ENCODE measurements at regions not wholly inside any gene's neighbourhood (a gene's known extent, or its start where the extent isn't known, plus 50 kb on each side); places are given as distances from the start of the nearest gene placed in this dataset.

DNA sequence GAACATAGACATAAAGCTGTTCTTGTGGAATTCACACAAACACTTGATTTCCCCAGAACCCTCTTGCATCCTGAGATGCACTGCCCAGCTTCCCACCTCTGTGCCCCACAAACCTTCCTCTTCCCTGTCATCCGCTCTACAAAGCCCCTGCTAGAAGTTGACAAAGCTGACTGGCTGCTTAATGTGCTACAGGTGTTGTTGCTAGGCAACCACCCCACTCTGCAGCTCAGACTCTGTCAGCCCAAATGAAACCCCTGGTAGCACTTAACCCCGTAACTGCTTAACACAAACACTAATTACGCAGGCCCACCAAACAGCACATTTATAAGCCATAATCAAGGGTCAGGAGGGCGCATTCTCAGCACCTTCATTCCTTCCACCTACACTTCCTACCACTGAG is 172.0 kb upstream of the CADM1 start:
- DNase-seq (ENCODE audit: low read depth, low spot score): peak; percentile 46

DNA sequence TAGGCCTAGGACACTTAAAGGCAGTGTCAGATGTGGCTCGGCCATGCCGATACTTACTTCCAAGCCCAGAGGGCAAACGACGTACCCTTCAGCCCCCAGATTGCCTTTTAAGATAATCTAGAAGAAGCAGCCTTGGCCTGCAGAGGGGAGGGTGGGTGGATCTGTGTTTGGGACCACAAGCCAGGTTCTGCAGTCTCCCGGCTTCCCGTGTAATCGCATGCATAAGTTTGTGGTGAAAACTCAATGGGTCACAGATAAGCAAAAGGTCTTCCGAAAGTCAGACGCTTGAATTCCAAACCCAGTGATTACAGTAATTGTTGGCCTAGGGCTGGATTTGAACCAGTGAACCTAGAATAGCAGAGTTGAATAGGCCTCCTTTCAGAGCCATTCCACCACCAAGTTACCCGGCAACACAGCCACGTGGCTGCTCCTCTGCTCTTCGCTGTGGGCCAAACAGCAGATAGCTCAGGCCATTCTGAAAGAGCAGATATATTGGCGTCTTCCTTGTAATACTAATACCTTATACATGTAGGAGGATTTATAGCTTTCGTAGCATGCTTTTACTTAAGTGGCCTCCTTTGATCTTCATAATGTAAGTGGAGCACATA is 170.8 kb upstream of the CADM1 start:
- peak; percentile 81 for DNase-seq (ENCODE audit: low read depth, low spot score)

DNA sequence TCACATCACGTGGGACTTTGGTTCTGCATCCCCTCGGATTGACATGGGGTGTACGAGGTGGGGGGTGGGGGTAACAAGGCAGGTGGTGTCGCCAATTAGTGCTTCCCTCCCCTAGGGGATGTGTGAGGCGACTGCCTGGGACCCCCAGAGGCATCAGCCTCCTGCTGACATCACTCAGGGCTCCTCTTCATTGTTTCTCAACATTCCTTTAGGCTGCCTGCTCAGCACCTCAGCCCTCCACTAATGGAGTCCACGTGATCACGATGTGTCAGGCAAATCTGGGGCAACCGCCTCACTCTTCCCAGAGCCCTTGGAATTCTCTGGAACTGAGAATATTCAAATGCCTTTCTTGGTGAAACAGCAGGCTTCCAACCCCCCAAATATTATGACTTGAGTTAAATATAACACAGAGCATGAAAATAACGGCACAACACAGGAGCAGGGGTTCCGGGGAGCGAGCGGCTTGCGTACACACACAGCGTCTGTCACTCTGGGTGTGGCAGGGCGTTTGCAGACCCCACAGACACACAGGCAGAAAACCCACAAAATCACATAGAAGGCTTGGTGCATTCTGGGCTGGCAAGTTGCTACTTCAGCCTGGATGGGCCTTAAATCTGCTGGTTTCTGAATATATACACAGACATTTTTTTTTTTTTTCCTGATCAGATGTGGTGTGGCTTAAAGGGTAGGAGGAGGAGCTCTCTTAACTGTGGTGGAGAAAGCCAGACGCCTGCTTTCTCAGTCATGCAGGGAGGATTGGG is 170.1 kb upstream of the CADM1 start:
- DNase-seq (ENCODE audit: low read depth, low spot score): peak; percentile 79

DNA sequence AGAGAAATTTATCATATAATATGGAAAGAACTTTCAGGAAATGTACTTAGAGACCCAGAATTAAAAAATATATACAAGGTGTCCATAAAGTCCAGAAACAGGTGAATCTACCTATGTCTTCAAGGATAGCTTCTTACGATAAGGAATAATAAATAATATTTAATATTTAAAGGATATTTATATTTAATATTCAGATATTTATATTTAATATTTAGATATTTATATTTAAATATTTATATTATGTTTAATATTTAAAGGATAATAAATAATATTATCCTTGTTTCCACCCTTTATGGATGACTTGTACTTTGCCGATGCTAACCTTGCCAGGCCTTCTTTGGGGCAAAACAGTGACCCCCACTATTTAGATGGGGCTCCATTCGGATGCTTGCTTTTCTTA is 169.5 kb upstream of the CADM1 start:
- no peak for DNase-seq (ENCODE audit: low read depth, low spot score)

- DNase-seq (ENCODE audit: low read depth, low spot score): no peak
These were observed 168.8 kb upstream of the CADM1 start for GRCh38 chr11:115672999-115673411.

- no peak for DNase-seq (ENCODE audit: low read depth, low spot score)
These were observed 168.2 kb upstream of the CADM1 start for GRCh38 chr11:115672412-115672811.

GRCh38 chr11:115670538-115671205 is 166.5 kb upstream of the CADM1 start:
- no peak for DNase-seq (ENCODE audit: low read depth, low spot score)

DNA sequence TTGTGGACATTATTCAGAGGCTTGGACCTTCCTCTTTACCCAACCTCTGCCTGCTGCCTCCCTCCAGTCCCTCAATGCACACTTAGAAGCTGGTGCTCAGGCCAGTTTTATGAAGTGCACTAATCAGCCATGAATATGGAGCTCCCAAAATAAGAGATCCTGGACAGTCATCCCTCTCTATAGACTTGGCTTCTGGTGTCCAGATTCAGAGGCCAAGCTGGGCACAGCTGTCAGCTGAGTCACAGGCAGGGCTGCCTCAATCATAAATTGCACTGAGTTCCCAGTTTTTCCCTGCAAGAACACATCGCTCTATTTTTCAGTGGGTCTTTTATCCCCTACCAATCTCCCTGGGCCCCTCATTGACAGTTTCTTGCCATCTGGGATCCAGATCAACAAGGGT is 161.7 kb upstream of the CADM1 start:
- DNase-seq (ENCODE audit: low read depth, low spot score): no peak

DNA sequence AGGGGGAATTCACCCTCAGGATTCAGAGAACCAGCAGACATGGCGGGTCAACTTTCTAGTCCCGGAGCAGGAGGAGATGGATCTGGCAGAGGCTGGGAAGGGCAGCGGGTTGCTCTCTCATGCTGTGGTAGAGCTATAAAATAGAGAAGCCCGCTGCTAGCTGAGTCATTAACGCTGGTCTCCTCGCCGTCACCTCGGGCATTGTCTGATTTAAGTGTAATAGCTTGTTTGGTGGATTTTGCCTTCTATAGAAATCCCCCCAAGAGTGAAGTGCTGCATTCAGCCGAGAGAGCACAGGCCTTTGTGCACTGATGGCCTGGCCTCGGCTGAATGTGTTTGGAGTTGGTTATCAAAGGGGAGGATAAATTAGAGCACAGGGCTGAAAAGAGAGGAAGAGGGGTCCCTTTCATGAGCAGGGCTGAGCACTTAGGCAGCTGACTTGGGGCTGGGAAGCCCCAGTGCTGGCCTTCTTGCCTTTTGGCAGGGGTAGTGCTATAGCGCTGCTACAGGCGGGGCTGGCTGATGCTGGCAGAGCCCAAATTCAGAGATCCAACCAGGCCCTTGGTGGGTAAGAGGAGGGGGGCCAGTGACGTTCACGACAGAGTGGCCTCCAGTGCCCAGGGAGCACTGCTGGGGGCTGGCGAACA is 161.1 kb upstream of the CADM1 start:
- no peak for DNase-seq (ENCODE audit: low read depth, low spot score)

DNA sequence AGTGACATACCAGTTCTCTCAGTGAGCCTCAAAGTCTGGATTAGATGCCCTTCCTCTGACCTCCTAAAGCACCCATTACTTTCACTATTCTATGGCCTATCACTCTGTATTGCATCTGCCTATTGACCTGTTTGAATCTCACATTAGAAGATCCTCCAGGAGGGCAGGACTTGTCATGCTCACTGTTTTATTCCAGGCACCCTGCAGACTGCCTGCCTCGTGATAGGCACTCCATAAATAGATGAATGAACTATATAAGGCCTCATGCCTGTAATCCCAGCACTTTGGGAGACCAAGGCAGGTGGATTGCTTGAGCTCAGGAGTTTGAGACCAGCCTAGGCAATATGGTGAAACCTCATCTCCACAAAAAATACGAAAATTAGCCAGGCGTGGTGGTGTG is 160.1 kb upstream of the CADM1 start:
- no peak for DNase-seq (ENCODE audit: low read depth, low spot score)

GRCh38 chr11:115663790-115664189 is 159.6 kb upstream of the CADM1 start:
- DNase-seq (ENCODE audit: low read depth, low spot score): no peak

GRCh38 chr11:115660030-115660805 is 156.0 kb upstream of the CADM1 start:
- DNase-seq (ENCODE audit: low read depth, low spot score): peak; percentile 66

- DNase-seq (ENCODE audit: low read depth, low spot score): peak; percentile 59
These were observed 155.1 kb upstream of the CADM1 start for GRCh38 chr11:115659061-115659963.

DNA sequence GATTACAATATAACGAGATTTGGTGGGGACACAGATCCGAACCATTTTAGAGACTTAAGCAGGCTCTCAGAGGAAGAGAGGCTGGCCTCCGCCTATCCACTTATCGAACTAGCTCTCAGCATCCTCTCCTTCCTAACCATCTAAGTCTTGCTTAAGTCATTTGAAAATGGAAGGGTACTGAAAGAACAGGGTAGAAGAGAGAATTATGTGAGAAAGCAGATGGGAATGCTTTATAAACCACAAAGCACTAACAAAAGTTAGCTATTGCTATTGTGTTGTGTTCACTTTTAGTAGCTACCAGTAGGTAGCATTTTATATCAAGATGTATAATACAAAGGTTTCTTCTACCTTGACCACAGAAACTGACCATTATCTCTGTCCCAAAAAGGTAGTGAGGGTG is 153.4 kb upstream of the CADM1 start:
- no peak for DNase-seq (ENCODE audit: low read depth, low spot score)

DNA sequence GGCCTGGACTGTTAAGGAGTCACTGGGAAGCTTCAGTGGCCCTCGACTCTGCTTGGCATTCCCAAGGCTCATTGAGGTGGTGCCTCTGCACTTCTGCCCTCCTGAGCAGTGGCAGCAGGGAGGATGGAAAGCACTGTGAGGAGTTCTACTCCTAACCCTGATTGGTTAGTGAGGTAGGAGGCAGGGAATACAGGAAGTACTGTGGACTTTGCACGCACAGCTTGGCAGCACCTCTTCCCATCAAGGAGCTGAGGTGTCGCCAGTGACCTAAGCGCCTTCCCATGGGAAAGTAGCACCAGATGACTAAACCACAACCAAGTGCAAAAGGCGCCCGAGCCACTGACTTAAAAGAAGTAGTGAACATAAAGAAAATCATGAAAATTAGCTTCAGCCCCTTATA is 152.5 kb upstream of the CADM1 start:
- DNase-seq (ENCODE audit: low read depth, low spot score): no peak

DNA sequence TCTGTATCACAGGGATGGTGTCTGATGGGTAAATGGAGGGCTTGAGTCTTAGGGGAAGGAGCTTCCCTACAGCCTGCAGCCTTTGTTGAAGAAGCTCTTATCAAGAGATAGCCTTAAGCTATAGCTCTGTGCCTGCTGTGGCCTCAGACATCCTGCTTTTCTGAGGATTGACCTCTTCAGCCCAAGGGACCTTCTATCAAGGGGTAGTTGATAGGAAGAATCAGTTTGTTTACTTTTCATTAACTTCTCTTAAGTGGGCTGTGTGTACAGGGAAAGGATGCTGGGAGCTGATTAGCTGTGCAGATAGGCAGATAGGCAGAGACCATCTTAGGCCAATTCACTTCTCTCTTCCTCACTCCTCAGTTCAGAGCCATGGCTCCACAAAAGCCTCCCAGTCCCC is 151.8 kb upstream of the CADM1 start:
- DNase-seq (ENCODE audit: low read depth, low spot score): no peak

DNA sequence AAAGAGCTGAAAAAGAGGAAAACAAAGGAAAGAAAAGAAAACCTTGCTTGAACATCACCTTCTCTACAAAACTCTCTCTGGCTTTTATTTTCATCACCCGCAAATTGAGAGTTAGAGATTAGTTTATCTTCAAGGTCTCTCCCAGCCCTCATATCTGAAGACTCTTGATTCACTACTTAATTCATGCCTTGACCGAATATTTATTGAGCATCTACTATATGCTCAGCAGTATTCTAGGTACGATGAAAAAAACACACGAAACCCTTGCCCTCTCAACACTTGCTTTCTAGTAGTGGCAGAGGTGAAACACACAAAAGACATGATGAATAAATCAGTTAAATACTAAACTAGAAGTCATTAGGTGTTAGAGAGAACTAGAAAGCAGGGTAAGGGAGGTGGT is 150.6 kb upstream of the CADM1 start:
- DNase-seq (ENCODE audit: low read depth, low spot score): no peak

DNA sequence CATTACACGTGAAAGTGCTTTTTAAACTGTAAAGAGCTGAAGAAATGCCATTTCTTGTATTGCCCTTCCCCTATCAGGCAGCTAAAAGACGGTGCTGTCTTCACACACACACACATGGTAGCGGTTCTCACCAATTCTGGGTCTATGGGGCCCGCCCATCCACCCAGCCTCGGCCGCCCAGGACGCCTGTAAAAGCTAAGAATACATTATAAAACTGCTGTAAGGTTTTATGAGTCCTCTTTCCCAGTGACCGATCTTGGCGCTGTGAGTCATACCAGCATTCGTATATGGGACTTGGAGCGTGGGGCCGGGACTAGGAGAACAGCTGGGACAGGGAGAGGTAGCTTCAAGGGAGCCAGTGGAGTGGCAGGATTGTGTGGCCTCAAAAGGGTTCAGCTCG is 149.7 kb upstream of the CADM1 start:
- no peak for DNase-seq (ENCODE audit: low read depth, low spot score)

- DNase-seq (ENCODE audit: low read depth, low spot score): no peak
These were observed 148.9 kb upstream of the CADM1 start for GRCh38 chr11:115653076-115653475.

DNA sequence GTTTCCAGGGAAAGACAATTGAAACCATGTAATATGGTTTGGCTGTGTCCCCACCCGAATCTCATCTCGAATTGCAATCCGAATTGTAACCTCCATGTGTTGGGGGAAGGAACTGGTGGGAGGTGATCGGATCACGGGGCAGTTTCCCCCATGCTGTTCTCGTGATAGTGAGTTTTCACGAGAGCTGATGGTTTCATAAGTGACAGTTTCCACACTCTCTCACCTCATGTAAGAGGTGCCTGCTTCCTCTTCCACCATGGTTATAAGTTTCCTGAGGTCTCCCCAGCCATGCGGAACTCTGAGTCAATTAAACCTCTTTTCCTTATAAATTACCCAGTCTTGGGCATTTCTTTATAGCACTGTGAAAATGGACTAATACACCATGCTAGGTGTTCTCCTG is 148.3 kb upstream of the CADM1 start:
- DNase-seq (ENCODE audit: low read depth, low spot score): no peak

DNA sequence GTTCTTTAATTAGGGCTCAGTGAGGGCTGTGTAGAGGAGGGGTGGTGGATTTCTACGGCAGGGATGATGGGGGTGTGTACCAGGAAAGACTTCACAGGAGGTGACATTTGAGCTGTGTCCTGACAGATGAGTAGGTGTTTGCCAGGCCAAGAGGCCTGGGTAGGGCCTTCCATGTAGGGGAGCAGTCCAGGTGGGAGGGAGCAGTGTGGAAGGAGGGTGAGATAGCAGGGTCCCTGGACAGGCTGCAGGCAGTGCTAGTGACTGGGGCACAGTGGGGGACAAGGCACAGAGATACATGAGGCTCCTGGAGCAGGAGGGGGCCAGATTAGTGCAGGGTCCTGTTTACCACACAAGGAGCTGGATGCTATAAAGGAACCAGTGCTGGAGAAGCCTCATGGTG is 147.9 kb upstream of the CADM1 start:
- no peak for DNase-seq (ENCODE audit: low read depth, low spot score)
